HUDEP-2 (cell line): ENCODE measurements at regions not wholly inside any gene's neighbourhood (a gene's known extent, or its start where the extent isn't known, plus 50 kb on each side); places are given as distances from the start of the nearest gene placed in this dataset.
"Not testable (repeated sequence)": the region's sequence is repeated elsewhere in the genome, so short reads cannot be mapped to it uniquely, and the experiment has no call there.

ENCODE experiments used
- DNase-seq, 76 experiments: peaks; one replicate each; lab custom pipeline; 2025; ENCODE audit not compliant: unreplicated experiment in 76 of 76; lab: John Stamatoyannopoulos, UW

DNA sequence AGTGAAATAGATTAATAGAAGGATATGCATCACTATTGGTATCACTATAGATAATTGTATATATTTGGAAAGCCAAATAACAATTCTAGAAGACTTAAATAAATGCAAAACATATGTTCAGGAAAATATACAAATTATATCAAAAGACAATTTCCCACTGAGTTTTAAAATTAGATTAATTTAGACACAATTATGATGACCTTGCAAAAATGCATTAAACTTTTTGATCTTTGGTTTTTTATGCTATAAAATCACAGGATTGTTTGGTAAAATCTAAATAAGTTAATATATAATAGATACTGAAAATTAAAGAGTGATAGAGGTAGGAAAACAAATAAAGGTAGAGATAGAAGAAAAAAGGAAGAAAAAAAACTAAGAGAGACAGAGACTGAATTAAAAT, 2027.7 kb downstream of the MRPL39 start:
- DNase-seq = no peak

DNA sequence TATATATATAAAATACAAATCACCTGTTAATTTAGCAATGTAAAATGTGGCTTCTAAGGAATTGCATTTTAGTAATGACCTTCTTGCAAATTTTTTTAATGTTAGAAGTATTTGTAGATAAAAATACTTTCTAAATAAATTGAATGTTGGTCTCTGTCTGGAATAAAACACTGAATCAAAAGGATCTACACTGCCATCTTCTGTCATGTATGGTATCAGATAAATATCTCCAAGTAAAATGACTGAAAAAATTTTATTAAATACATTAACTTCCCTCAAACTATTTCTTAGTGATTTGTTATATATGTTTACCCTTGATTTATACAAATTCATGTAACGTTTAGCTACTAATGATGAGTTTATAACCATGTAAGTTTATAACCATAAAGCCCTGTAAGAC, 2029.3 kb downstream of the MRPL39 start:
- DNase-seq = no peak

DNA sequence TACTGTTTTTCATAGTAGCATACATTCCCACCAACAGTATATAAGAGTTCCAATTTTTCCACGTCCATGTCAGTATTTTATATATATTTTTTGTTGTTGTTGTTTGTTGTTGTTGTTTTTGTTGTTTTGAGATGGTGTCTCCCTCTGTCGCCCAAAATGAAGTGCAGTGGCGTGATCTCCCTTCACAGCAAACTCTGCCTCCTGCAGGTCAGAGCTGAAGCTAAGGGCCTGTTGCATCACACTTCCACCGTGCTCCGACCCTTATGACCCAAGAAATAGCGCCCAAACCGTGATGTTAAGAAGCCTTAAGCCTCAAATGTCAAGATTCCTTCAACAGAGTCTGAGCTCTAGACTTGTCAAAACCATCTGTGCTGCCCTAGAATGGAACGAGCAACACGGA, 2032.3 kb downstream of the MRPL39 start:
- no peak for DNase-seq

DNA sequence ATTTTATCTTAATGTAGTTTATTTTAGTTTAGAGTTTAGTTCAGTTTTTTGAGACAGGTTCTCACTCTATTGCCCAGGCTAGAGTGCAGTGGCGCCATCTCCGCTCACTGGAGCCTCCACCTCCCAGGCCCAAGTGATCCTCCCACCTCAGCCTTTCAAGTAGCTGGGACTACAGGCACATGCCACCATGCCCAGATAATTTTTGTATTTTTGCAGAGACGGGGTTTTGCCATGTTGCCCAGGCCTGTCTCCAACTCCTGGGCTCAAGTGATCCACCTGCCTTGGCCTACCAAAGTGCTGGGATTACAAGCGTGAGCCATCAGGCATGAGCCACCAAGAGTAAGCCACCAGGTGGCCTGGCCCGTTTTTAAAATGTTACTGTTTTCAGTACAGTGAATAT, 2058.4 kb downstream of the MRPL39 start:
- not testable (repeated sequence) for DNase-seq

DNA sequence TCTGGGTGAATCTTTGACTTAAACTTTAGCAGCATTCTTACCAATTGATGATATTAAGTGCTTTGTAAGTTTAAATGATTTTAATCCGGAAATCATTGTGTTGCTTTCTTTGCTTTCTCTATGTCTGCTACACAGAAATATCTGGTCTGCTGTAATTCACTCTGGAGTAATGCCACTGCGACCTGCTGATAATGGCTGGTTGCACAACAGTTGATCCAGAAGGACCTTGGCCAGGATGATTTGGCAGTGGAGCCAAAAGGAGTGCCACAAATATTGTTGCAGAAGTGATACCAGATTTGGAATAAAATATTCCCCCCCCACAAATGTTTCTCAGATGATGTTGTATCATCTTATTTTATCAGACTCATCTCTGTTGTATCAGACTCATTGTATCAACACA, 2063.9 kb downstream of the MRPL39 start:
- no peak for DNase-seq

DNA sequence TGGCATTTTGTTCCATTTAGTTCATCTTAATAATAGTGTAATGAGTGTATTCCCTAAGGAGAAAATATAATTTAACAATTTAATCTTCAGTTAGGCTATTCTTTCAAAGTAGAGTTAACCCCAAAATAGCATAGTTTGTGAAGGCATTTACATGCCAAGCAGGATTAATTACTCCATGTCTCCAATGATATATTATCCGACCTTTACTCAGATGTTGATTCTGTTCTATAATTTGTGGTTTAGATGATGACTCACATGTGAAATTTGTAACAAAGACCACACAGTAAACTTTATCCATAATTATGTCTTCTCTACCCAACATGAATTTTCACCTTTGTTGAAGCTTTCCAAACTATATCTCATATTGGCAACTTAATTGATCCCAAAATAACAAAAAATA, 2065.2 kb downstream of the MRPL39 start:
- no peak for DNase-seq

DNA sequence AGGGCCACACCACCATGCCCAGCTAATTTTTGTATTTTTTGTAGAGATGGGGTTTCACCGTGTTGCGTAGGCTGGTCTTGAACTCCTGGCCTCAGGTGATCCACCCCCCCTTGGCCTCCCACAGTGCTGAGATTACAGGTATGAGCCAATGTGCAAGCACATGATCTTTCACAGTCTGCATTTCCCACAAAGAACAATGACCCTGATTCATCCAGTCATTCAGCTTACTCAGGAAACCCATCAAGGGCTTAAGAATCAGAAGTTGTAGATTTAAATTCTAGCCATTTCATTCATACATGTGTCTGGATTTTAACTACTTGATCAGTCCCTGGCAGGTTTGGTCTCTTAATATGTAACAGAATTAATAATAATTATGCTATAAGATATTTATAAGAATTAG, 2065.7 kb downstream of the MRPL39 start:
- no peak for DNase-seq

DNA sequence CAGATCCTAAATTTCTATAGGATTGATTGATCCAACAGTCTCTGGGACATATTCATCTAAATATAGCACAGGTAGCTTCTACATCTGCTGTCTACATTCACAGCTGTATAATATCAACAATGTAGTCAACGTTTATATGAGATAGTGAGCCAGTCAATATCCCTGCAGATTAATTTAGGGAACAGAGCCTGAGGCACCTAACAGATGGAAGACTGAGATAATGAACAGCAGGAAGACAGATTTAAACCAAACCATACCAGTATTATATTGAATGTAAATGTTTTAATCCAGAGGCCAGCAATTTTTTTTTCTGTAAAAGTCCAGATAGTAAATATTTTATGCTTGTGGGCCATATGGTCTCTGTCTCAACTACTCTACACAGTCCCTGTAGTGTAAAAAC, 2072.4 kb downstream of the MRPL39 start:
- no peak for DNase-seq

DNA sequence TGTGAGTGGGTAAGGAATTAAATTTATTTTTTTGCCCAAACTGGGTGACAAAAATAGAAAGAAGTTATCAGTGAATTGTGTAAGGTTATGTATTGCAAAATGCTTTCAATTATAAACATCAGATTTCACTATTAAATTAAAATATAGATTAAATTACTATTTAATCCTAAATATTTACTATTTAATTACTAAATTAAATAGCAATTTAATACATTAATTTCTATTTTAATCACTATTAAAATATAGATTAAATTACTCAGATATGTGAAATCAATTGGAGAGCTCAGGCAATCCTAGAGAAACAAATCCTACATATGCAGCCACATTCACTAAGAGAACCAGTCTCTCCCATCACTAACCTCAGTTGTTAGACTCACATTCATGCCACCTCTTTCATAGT, 2075.8 kb downstream of the MRPL39 start:
- no peak for DNase-seq

DNA sequence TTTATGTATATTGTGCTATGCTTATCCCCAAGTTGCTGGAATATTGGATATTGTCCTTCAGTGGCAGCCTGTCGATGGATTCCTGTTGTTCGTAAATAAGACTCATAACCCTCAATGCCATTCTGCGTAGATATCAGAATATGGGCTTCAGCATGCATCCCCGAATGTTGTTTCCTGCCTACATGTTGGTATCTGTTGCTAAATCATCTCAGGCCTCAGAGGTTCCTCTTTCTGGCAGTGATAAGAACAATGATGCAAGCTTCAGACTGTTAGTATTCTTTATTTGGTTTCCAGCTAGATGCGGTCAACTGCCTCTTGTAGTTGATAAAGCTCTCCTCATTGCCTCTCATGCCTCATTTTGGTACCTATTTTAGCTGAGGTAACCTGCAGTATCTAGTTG, 2082.6 kb downstream of the MRPL39 start:
- DNase-seq = peak in 4 of 76 experiments; percentile 16 to 57 (median 54)

DNA sequence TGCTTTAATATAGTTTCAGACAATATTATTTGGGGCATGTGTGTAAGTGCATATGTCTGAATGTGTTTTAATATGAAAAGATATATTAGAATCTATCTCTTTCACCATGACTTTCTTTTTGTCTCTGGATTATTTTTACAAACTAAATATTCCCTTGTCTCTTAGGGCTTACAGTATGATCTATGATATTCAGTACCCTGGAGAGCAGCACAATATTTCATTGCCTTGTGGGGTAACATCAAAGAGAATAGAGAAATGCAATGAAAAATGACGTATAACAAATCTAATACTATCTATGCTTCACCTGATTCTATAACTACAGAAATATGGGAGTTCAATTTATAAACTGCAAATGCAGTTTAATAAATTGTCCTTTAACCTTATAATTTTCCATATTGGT, 2084.5 kb downstream of the MRPL39 start:
- peak in 2 of 76 experiments; percentile 12 to 22 for DNase-seq

DNA sequence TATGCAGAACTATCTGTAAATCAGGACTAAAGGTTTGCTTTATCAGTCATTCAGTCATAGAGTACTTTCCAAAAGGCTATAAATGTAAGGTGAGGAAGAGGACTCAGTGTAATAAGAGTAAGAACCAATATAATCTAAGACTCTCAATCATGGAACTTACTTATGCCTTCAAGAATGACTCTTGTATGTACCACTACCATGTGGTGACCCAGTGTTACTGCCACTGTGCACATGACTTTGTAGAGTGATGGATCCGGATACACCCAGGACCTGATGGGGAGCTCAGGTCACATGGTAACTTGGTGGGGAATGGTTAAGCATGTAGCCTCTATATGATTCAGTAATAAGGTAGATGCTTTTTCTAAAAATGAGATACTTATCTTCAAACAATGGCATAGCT, 2099.8 kb downstream of the MRPL39 start:
- DNase-seq = no peak

DNA sequence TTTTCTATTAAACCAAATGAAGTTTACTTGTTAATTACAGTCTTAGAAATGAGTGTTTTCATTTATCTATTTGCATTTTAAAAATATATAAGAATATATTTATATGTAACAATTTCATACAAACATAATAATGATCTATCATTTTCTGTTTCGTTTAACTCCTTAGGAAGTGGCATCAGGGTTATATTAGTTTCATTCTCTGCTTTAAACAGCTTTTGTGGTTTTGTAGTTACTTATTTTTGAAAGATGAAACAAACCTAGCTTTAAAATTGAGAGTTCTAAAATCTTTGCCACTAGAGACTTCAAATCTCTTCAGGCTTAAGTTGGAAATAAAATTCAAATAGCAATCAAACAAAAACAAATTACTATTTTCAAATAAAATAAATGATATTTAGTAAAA, 2110.6 kb downstream of the MRPL39 start:
- no peak for DNase-seq

DNA sequence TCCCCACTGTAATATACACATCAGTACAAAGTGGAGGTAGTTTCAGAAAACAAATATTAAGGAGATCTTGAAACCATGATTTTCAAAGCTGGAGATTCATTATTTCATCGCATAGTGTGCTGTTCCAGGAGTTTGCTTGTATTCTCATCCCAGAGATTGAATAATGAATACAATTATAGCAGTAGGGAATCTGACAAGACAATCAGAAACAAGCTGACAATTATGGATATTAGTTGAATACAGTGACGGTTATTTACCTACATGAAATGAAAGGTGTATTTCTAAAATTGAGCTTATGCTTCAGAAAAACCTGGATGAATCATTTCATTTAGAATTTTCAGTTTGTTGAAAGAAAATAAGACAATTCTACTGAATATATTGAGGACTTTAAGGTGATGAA, 2119.0 kb downstream of the MRPL39 start:
- DNase-seq = no peak

DNA sequence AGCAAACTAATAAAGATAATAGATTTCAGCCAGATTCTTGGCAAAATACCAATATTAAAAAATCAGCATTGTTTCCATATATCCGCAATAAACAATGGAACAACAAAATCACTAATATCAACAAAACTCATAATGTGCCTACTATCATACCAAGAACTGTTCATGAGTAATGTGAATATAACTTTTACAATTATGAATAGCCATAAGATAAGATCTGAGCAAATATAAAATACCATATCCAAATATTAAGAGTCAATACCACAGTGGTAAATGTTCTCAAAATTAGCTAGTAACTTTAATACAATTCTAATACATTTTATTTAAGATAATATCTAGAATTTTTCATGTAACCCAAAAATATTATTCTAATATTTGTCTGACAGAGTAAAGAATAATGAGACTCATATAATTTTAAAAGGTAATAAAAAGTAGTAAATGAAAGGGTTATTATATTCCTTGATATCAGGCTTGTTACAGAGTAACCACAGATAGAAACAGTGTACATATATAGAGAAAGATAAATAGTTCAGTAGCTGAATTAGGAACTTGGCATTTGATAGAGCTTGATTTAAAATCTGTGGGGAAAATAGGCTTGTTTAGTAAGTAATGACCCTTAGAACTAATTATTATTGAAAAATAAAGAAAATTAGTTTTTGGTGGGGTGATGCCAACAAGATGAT, 2126.6 kb downstream of the MRPL39 start:
- DNase-seq = no peak

DNA sequence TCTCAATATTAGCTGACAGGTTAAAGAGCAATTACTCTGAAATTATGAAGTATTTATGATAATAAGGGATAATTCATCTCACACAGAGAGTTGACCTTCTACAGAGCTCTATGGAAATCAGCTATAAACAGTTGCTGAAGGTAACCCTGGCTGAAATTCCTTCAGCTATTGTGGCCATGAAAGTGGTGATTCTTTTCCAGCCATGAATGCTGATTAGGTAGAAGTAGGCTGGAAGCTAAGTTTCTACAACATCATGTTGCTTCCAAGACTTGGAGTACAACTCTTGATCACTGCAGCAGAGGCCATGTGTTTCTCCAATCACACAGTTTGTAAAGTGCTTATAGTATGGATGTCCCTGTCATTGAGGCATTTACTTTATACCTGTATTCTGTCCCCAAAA, 2128.9 kb downstream of the MRPL39 start:
- DNase-seq = no peak

DNA sequence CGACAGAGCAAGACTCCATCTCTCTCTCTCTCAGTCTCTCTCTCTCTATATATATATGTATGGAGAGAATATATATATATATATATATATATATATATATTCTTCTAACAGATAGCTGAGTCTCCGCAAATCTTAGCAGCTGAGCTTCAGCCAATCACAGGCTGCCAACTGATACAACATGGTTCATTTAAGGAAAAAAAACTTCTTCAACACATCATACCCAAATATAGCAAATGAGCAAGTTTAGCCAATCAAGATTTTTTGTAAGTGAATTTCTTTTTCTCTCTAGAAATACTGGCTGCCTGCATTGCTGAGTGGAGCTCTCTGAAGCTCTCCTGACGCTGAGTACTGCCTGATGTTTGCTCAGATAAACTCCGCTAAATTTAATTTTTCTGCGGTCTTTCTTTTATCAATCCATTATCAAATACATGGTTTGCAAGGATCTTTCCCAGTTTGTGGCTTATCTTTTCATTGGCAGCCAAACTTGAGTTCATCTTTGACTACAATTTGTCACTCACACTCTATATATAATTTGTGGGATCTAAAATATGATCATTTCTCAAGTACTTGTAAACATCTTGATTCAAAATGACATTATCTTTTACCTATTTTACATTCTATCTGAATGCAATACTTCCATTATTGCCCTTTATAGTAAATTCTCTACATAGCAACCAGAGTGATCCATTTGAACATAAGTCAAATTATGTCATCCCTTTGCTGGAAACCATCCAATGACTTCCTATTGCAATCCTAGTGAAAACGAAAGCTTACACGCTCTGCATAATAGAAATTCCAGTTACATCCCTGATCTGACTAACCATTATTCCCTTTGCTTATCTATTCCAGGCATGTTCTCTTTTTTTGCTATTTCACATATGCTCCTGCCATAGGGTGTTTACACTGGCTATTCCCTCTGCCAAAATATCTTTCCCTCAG, 2131.7 kb downstream of the MRPL39 start:
- no peak for DNase-seq

DNA sequence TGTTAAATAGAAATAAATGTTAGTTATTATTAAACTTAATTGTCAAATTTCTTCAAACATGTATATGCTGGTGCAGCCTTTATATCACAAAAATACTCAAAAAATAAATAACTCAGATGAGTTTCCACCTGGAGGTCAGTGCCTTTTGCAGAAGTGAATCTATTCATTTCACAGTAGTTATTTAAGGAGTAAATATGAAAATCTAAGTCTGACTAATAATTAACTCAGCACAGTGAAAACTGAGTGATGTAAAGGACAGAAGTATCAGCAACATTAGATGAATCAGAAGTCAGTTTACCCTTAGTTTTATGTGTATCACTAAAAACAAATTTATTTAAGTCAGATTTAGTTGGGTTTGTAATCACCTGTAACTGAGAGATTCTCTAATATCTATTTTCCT, 2135.4 kb downstream of the MRPL39 start:
- DNase-seq = no peak

DNA sequence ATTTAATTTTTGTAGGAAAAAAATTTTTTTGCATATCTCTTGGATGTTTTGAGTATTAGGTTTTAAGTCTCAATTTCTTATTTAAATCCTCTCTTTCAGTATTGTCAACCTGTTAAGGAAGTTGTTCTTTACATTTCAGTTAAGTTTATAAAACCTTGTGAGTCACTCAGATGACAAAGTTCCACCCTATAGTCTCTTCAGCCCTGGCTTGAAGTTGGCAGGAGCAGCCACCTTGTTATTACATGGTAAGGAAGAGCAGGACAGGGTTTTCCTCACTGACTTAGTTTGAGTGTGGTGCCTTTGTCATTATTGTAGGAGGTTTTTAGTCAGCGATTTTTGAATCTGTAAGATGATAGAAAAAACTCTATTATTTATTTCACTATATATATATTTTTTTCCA, 2143.9 kb downstream of the MRPL39 start:
- DNase-seq = no peak

DNA sequence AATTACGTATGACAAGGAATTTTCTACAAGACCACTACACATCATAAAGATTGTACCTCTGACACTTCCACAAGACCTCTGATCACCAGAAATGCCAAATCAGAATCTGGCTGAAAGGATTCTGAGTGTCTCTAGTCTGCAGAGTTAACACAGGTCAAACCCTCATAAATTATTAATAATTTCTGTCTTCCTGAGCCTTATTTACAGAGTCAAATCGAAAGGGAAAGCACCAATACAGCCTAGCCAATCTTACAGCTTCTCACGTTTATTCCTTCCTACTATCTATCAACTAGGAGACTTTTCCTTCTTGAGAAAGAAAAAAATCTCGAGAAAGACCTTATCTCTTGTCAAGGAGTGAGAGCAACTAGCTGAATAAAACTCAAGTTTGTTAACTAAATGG, 2151.6 kb downstream of the MRPL39 start:
- no peak for DNase-seq

DNA sequence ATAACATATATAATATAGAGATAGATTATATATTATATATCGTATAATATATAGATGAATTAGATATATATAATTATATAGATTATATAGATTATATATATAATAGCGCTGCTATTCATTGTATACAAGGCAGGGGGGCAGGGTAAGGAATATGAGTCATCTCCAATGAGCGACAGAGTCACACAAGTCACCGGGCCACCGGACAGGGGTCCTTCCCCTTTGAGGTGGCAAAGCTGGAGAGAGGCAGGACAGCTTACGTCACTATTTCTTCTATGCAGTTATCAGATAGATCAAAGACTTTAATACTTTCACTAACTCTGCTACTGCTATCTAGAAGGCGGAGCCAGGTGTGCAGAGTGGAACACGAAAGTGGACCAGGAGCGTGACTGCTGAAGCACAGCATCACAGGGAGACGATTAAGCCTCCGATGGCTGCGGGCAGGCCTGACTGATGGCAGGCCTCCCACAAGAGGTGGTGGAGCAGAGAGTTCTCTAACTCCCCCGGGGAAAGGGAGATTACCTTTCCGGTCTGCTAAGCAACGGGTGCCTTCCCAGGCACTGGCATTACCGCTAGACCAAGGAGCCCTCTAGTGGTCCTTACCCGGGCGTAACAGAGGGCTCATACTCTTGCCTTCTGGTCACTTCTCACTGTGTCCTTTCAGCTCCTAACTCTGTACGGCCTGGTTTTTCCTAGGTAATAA, 2154.7 kb downstream of the MRPL39 start:
- DNase-seq = peak in 7 of 76 experiments; percentile 15 to 60 (median 40)
